ENCODE measurements at regions not wholly inside any gene's neighbourhood (a gene's known extent, or its start where the extent isn't known, plus 50 kb on each side); places are given as distances from the start of the nearest gene placed in this dataset.

DNA sequence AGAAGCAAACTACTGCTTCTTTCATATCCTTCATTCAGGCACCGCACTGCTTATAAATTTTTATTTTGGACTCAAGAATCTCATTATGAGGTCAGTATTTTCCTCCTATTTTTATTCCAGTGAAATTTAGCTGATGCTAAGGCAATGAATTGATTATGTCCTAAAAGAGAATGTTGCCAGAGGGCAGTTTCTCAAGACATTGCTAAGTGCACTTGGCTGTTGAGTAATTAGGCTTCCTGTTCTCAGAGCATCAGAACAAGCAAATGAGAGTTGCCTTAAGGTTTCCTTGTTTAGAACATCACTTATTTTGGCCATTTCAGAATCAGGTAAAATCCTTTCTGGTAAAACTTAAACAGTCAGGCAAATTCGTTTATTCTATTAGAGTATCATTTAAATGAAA is 548.6 kb upstream of the ZEB2 start:
- no peaks in the 10 kb centered on the region for H3K36me3 ChIP-seq (ENCODE audit: insufficient read depth, low read length)
- CTCF ChIA-PET: no interaction called here
- Mint-ChIP-seq H3K4me3 (no peak overlapping the region), H3K36me3 (ENCODE audit: low read depth) (no peaks in the 10 kb centered on the region), H3K4me1 (ENCODE audit: low read depth) (no peaks in the 10 kb centered on the region), H3K9me3 (no peaks in the 10 kb centered on the region), H3K27me3 (peaks cover 4% of the 10 kb centered on the region), H3K27ac (no peak overlapping the region)
- intact Hi-C loops (cut with DNase I, micrococcal nuclease): no loop called here
- no peak overlapping the region for H3K27ac ChIP-seq (ENCODE audit: low read depth in 1 of 2, low read length in 2 of 2)
- no peaks in the 10 kb centered on the region for H3K27me3 ChIP-seq (ENCODE audit: control insufficient read depth in 1 of 2, insufficient read depth in 2 of 2, low read length in 2 of 2)
- DNase-seq (no peak), ATAC-seq (ENCODE audit: poor library complexity) (no peak)
- POLR2A ChIA-PET: no interaction called here
- no peak overlapping the region for H3K4me3 ChIP-seq (ENCODE audit: low read length)
- H3K9me3 ChIP-seq (ENCODE audit: control insufficient read depth in 1 of 2, insufficient read depth in 1 of 2, low read length in 2 of 2): no peaks in the 10 kb centered on the region
- TF ChIP-seq, protein P1, sequence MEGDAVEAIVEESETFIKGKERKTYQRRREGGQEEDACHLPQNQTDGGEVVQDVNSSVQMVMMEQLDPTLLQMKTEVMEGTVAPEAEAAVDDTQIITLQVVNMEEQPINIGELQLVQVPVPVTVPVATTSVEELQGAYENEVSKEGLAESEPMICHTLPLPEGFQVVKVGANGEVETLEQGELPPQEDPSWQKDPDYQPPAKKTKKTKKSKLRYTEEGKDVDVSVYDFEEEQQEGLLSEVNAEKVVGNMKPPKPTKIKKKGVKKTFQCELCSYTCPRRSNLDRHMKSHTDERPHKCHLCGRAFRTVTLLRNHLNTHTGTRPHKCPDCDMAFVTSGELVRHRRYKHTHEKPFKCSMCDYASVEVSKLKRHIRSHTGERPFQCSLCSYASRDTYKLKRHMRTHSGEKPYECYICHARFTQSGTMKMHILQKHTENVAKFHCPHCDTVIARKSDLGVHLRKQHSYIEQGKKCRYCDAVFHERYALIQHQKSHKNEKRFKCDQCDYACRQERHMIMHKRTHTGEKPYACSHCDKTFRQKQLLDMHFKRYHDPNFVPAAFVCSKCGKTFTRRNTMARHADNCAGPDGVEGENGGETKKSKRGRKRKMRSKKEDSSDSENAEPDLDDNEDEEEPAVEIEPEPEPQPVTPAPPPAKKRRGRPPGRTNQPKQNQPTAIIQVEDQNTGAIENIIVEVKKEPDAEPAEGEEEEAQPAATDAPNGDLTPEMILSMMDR (IDR thresholded peaks at IDR 0.05): no peak
- H3K4me1 ChIP-seq (ENCODE audit: insufficient read depth, low read length): no peaks in the 10 kb centered on the region

DNA sequence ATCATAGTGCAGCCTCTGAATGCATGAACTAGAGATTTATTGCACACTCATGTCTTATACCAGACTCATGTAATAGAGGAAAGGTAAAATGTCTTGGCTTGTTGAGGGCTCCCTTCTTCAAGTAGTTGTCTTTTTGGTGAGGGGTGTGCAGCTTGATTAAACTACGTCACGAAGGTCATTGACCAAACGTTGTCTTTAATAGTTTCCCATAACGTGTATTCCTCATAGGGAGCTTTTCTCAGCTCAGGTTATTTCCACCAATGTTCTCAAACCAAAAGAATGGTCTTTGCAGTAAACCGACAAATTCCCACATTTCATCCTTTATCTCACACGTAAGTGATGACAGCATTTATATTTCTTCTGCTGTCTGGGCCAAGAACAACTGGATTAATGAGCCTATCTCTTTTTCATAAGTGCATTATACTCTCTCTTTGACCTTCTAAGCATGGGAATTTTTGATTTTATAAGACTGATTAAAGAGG is 547.7 kb upstream of the ZEB2 start:
- intact Hi-C loops (cut with DNase I, micrococcal nuclease): no loop called here
- H3K27ac Mint-ChIP-seq: no peak overlapping the region
- no peaks in the 10 kb centered on the region for H3K9me3 Mint-ChIP-seq
- no peak overlapping the region for H3K27ac ChIP-seq (ENCODE audit: low read depth in 1 of 2, low read length in 2 of 2)
- no peaks in the 10 kb centered on the region for H3K36me3 ChIP-seq (ENCODE audit: insufficient read depth, low read length)
- no peak for ATAC-seq (ENCODE audit: poor library complexity)
- ChIA-PET CTCF (no interaction called here), POLR2A (no interaction called here)
- TF ChIP-seq, protein P1 (IDR thresholded peaks at IDR 0.05): no peak
- H3K4me1 Mint-ChIP-seq (ENCODE audit: low read depth): no peaks in the 10 kb centered on the region
- no peaks in the 10 kb centered on the region for H3K4me1 ChIP-seq (ENCODE audit: insufficient read depth, low read length)
- H3K4me3 ChIP-seq (ENCODE audit: low read length): no peak overlapping the region
- H3K27me3 ChIP-seq (ENCODE audit: control insufficient read depth in 1 of 2, insufficient read depth in 2 of 2, low read length in 2 of 2): no peaks in the 10 kb centered on the region
- H3K4me3 Mint-ChIP-seq: no peak overlapping the region
- no peak for DNase-seq
- H3K36me3 Mint-ChIP-seq (ENCODE audit: low read depth): no peaks in the 10 kb centered on the region
- H3K9me3 ChIP-seq (ENCODE audit: control insufficient read depth in 1 of 2, insufficient read depth in 1 of 2, low read length in 2 of 2): no peaks in the 10 kb centered on the region
- peaks cover 4% of the 10 kb centered on the region for H3K27me3 Mint-ChIP-seq

DNA sequence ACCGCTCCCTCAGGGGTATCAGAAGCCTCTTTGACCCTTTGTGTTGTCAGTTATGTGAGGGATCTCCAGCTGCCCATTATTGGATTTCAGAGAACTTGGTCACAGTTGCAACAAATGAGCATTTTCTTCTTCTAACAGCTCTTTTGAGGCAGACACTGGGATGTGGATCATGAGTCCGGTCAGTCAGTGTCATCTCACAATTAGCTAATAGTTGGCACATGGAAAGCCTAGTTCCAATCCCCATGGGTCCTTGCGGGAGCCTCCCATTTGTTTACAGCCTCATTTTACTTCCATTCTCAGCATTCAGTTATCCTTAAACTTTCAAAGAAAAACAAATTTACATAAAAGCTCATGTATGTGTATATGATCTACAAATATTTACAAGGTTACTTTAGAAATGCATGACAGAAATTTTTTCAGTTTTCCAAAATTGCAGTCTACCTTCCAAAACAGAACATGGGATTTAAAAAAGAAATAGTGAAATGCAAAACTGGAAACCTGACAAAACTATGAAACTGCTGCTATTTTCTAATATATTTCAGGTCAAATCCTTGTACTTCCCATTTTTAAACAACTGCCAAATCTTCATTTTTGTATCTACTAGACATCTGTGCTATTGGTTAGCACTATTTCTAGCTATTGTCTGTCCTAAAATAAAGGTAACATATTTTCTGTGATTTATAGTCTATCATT is 547.1 kb upstream of the ZEB2 start:
- TF ChIP-seq, protein P1 (IDR thresholded peaks at IDR 0.05): no peak
- no peaks in the 10 kb centered on the region for H3K36me3 ChIP-seq (ENCODE audit: insufficient read depth, low read length)
- H3K9me3 Mint-ChIP-seq: no peaks in the 10 kb centered on the region
- H3K4me1 ChIP-seq (ENCODE audit: insufficient read depth, low read length): no peaks in the 10 kb centered on the region
- H3K4me3 Mint-ChIP-seq: no peak overlapping the region
- no peak overlapping the region for H3K4me3 ChIP-seq (ENCODE audit: low read length)
- intact Hi-C loops (cut with DNase I, micrococcal nuclease): no loop called here
- H3K9me3 ChIP-seq (ENCODE audit: control insufficient read depth in 1 of 2, insufficient read depth in 1 of 2, low read length in 2 of 2): no peaks in the 10 kb centered on the region
- no peaks in the 10 kb centered on the region for H3K36me3 Mint-ChIP-seq (ENCODE audit: low read depth)
- H3K27ac Mint-ChIP-seq: no peak overlapping the region
- peaks cover 4% of the 10 kb centered on the region for H3K27me3 Mint-ChIP-seq
- H3K27ac ChIP-seq (ENCODE audit: low read depth in 1 of 2, low read length in 2 of 2): no peak overlapping the region
- H3K4me1 Mint-ChIP-seq (ENCODE audit: low read depth): no peaks in the 10 kb centered on the region
- no peaks in the 10 kb centered on the region for H3K27me3 ChIP-seq (ENCODE audit: control insufficient read depth in 1 of 2, insufficient read depth in 2 of 2, low read length in 2 of 2)
- CTCF ChIA-PET: no interaction called here
- ATAC-seq (ENCODE audit: poor library complexity): no peak
- POLR2A ChIA-PET: no interaction called here
- no peak for DNase-seq
